NCI-H2171 (cell line): ENCODE measurements at regions not wholly inside any gene's neighbourhood (a gene's known extent, or its start where the extent isn't known, plus 50 kb on each side); places are given as distances from the start of the nearest gene placed in this dataset.

Experiments
- DNase-seq: peaks from one replicate; lab custom pipeline; 2025; lab: John Stamatoyannopoulos, UW

DNA sequence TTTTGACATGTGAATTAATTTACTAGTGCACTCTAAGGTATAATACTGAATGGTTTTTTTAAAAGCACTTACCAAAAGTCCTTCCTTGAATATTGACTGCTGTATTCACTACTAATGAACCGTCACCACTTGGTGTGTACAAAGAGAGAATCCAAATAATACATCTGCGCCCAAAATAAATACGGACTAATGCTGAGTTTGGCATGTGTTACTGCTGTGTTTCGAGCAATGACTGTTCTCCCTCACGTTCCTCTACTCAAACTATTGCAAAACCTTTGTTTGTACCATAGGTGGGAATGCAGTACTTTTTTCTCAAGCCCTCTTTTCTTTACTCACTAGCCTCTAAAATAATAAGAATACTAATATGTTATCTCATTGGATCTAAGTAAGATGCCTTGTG lies 305.5 kb downstream of the QKI start:
- no peak for DNase-seq

DNA sequence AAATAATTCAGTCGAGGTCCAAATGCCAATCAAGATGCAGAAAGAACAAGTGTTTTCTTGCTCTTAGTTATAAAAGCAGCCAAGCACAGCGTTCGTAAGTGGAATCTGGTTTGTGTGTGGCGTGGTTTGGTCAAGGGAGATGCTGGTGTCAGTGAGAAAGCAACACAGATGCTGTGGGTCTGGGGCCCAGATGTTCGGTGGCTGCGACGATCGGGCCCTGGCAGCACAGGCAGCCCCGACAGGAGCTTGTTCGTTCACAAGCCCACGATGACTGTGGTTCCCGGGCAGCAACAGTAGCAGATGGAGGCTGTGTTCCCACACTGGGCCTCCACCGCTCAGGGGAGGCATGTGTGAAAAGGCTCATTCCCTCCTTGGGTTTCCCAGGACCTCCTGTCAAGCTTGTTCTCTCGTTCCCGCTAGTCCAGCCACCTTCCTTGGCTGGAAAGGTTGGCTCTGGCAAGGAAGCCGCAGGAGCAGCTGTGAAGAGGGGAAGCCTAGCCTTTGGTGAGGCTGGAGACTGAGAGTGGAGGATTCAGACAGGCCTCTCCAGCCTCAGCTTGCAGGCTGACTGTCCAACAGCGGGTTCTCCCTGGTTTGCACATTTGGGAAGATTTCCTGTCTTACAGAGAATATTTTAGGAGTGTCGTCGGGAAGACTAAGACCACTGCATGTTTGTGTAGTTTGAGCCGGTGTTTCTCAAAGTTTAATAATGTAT lies 304.7 kb downstream of the QKI start:
- DNase-seq: no peak

DNA sequence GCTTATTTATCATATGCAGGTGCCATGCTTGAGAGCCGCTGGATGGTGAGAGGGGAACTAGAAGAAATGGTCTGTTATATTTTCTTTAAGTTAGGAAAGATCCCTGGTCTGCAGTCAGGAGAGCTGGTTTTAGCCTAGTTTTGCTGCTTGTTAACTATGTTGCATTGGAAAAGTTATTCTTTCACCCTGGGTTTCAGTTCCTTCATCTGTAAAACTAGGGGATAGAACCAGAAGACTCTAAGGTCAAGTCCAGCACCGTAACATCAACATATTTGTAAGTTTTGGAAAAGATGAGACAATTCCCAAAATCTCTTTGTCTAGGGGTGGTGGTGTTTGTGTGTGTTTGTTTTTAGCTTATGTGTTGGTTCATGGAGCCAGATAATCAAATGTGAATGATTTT lies 304.0 kb downstream of the QKI start:
- no peak for DNase-seq

DNA sequence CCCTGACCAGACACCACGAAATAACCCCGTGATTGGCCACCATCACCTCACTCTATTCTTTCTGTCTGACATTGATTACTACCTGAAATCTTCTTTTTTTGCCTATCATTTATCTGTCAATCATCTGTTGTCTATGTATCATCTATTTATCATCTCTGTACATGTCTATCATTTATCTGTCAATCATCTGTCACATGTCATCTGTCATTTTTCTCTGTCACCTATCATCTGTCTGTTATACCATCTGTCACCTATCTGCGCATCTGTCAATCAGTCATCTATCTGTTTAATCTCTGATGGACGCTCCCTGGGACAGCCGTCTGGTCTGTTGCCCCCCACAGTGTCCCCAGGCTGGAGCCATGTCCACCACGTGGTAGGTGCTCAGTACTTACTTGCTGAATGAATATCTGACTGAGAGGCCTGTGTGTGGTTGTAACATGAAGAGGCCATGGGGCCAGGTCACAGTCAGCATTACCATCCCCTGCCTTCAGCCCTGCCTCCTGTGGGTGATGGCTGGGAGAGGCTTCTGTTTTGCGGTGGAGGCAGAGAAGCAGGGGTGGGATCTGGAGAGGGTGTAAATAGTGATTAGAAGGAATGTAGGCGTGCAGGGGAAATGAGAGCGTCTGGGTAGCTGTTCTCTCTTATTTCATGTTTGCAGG lies 302.7 kb downstream of the QKI start:
- DNase-seq: no peak

DNA sequence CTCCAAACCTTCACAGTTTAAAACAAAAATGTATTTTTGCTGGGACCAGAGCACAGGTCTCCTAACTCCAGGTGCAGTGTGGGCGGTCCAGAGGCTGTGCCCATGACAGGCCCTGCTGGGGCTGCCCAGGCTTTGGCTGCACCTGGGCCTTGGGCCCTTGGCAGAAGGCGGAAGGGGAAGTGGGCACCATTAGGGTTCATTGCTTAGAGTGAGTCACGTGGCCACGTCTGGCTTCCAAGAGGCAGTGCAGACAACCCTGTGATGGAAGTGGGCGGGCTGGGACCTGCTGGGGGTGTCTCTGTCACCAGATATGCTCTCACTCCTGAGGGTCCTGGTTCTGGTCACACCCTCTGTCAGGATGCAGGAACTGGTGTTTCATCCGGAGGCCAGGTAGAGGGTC lies 302.2 kb downstream of the QKI start:
- no peak for DNase-seq

DNA sequence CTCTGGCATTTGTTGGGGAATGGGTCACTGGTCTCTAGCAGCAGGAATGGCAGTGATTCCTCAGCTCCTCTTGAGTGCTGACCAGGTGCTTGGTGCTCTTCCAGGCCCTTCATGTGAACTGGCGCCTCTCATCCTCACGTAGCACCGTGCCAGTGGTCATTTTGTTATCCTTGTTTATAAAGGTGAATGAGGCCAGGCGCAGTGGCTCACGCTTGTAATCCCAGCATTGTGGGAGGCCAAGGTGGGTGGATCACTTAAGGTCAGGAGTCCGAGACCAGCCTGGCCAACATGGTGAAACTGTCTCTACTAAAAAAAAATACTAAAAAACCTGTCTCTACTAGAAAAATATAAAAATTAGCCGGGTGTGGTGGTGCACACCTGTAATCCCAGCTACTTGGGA lies 301.3 kb downstream of the QKI start:
- DNase-seq: no peak

DNA sequence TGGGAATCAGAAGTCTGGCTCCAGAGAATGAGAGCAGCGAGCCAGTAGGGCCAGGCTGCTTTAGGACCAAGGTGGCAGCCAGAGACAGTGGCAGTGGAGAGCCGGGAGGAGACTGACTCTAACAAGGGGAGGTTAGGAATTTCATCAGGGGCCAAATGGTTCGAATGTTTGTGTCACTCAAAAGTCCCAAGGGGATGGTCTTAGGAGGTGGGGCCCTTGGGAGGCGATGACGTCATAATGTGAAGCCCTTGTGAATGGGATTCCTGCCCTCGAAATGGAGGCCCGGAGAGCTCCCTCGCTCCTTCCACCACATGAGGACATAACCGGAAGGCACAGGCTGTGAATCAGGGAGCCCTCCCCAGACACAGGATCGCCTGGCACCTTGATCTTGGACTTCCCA lies 299.7 kb downstream of the QKI start:
- DNase-seq: no peak

DNA sequence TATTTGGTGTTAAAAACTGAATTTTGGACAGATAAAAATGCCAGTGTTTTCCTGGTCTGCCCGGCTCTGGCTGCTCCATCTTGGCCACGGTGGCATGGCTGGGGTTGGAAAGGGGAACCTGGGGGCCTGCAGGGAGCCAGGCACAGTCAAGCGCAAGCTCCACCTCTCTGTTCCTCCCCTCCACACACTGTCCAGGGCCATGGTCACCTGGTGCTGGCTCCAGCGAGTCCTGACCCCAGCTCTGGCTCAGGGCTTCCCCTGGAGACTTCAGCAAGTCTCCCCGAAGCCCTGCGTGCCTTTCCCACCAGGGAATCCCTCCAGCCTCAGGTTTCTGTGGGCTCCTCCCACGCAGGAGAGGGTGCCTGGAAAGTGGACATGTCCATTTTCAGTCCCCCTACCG lies 298.5 kb downstream of the QKI start:
- no peak for DNase-seq

DNA sequence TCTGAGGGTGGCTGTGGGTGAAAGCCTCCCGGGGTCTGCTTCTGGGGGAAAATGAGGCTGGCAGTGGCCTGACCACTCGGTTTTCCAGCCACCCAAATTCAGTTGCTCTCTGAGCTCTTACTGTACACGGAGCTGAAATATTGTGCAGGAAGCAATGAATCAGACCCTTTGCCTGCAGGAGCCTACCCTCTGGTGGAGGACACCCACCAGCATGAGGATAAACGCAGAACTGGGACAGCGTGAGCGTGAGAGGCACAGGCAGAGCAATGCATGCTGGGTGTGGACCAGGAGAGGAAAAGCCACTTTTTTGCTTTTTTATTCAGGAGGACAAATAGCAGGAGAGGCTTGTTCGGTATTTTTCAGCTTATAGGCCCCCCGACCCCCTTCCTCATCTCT lies 298.0 kb downstream of the QKI start:
- no peak for DNase-seq

DNA sequence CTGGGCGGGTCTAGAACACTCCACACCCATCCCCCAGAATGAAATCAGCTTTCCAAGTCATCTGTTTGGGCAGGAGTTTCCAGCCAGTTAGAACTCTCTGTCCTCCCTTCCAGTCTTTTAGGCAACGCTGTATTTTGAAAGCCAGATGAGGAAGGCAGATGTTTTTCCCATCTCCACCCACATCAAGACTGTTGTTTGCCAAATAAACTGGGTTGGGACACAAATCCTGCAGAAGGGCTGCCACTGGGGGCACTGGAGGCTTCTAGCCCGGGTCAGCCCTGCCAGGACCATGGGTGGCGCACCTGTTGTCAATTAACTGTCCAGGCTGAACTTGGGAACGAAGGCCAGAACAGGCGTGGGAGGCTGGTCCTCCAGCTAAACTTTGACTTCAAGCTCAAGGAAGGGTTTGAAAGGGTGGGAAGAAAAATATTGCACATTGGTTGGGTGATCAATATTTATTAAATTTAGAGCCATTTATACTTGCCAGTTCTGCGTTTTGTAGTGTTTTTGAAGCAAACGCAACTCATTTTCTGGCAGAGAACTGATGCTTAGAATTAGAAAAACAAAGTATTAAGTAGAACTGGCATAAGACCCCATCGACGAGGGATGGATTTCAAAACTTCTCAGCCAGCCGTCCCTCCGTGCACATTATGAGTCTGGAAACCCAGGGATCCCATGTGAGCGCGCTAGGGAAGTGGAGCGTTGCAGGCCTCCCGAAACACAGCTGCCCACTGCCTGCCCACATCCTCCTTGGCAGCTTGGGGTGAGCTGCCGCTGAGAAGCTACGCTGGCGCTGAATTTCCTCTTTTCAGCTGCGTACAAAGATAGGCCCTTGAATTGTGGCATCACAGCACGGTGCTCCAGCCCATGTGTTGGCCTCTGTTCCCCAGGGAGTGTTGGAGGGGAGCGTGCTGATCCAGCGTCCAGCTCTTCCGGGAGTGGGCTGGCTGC lies 297.4 kb downstream of the QKI start:
- DNase-seq: no peak

DNA sequence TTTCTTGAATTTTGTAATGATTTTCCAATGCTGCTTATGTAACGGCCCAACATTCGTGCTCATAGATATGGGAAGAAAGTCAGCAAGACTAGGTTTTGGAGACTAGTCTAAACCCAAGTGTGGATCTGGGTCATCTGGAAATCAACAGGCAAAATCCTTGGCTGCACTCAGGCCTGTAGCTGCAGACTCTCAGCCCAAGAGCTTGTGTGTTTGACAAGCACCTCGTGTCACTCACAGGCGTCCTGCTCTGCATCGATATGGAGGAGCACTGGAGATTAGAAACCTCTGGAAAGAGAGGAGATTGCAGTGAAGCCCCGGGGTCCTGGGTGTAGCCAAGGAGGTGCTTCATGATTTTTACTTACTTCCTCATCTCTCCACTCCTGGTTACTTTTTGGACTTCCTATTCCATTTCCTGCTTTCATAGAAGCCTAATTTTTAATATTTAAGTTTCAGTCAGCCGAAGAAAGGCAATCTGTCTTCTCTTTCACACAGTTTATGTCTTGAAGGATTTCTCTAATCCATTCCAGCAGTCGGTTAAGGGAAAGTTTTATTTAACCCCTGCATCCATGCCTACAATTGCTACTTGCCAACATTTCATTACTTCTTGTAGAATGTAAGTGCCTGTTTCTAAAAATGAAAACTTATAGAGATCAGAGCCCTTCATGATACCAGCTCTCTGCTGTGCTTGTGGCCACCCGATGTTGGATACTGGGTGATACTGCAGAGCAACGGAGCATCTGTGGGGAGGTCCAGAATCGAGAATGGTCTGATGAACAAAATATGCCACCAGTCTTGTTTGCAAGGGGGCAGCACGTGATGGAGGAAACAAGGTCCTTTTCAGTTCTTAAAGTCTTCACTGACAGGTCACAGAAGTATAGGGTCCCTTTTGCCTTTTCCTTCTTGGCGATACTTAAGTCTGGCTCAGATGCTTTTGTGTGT lies 296.3 kb downstream of the QKI start:
- no peak for DNase-seq

DNA sequence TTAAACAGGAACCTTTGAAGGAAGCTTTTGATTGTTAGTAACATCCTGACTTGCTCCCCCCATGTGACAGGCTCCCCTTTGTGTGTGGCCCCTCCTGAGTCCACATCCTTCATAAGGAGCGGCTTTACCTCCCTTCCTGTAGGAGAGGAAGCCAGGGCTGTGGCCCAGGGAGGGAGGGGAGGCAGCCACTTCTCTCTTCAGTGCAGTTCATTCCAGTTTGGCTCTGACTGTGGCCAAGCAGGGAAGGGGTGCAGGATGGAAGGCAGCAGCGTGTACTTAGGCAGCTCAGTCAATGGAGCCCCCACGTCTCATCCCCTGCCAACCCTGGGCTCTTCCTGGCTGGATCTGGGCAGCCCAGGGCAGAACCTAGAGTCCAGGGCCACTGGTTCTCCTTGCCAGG lies 295.2 kb downstream of the QKI start:
- no peak for DNase-seq

DNA sequence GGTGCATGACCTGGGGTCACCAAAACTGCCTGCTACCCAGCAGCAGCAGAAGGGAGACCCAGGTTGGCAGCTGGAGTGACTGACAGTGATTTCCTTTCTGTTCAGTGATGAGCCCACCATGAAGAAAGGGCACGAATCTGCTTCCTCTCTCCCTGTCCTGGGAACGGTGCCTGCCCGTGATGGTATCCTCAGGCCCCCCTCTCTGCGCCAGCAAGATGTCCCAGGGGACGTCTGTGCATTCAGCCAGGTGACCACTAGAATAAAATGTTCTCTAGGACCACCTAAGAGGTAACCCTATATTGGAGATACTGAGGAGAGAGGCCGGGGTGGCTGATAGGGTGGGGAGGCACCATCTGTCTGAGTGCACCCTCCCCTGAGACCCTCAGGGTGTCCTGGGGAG lies 294.7 kb downstream of the QKI start:
- DNase-seq: no peak

DNA sequence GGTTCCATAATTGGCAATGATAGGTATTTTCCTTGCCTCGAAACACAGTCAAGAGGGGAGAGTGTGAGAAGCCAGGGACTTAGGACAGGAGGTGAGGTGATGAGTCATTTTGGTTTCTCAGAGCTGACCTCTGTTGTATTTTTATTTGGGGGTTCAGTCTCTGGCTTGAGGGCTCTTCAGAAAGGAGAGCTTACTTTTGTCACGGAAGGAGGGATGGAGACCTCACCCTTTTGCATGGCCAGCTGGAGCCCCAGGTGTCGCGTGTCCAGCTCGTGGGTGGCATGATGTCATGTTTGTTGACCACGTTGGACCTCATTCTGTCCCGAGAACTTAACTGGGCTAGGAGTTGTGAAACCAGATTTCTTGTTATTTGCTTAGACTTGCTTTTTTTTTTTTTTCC lies 293.9 kb downstream of the QKI start:
- no peak for DNase-seq

DNA sequence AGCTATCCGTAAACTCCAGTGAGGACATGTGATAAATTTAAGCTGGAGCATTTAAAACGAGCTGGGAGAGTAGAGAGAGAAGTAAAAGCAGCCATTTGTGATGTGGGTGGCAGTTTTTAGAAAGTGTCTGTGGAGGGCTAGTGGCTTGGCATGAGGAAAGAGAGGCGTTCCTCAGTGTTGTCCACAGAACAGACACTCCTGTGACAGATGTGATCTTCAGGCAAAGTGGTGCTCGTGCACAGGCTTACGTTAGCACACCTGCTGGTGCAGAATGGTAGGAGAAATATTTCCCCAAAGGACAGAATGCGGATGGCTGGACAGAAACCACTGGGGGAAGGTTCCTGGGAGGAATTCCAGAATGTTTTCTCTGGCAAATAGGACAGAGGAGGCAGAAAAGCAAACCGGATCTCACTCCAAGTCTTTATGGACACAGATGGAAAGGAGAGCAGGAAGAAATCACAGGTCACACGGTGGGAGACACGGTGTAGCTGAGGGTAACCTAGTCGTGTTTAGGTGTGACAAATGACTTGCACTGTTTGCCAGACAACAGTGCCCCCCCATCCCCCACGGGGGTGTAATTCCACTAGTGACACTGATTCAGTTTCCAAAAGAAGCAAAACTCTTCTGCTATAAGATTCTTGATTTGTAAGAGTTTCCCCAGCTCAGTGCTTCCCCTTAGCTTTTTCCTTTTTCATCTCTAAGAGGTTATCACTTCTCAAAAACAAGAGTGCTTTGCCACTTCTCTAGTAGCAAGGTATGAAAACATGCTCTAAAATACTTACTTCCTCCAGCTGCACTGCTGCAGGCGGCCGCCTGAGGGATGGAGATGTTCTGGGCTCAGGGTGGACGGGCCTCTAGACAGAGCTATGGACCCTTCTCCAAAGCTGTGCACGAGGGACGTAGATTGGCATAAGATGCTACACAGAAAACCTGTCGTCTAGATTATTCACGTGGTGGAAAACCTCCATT lies 293.2 kb downstream of the QKI start:
- DNase-seq: no peak

DNA sequence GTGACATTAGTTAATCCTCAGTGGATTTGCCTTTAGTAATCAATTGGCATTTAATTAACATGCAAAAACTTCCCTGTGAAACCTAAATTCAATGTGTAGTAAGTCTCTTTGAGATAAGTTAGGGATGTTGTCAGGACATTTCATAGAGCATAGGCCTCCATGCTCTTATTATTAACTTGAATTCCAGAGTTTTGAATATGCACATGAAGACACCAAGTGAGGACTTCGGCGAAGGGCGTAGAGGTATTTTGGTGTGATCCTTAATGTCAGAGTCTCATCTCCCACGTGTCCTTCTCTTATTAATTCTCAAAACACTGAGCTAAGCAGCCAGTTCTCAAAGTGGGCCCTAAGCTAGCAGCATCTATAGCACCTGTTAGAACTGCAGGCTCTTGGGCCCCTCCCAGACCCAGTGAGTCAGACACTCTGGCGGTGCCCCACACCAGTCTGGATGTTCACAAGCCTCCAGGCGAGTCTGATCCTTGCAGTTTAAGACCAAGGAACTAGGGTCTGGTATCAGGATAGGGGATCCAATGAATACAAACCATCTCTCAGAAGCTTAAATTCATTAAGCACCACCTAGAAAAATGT lies 292.1 kb downstream of the QKI start:
- no peak for DNase-seq

DNA sequence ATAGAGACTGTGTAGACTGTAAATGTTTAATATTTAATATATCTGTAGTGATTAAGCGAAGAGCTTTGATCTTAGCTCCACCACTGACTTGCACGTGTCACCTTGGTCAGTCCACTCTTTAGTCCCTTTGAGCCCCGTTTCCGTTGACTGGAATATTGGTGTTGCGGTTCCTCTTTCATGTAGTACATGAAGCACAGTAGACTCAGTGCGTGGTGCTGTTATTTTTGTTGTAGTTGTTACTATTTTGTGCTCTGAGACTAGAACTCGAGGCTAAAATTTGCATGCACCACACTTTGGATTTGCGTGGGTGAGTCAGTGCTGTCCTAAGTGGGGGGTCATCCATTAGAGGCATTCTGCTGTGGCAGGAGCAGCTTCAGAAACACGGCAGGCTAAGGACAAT lies 291.4 kb downstream of the QKI start:
- DNase-seq: no peak

DNA sequence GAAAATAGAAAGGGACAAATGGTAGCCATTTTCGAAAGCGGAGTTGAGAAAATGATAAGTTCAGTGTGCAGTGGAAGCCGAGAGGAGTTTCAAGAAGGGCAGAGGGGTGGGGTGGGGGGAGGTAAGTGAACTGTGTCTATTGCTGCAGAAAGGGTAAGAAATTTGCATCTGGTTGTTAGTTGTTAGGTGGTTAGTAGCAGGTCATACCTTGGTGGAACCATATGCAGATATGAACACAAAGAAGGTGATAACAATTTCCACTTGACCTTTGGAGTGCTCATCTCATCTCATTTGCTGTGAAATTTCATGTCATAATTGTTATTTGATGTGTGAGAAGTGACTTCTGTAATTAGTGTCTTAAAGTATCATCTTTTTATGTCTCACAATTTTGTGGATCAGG lies 288.2 kb downstream of the QKI start:
- no peak for DNase-seq

DNA sequence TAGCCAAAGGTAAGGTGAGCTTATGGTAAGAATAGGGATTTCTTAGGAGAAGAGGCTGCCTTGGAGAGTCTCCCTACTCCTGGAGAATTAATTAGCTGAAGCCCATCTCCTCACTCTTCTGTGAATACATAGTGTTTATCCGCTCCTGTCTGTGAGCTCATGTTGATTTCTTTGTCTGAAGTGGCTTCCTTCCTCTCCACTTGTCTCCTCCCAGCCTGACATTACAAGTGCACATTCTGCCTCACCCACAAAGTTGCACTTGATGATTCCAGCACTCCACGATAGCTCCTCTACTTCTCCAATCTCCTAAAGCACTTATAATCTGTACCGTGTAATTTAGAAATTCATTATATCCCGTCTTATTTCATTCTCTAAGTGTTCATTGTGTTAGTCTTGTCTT lies 287.2 kb downstream of the QKI start:
- no peak for DNase-seq

DNA sequence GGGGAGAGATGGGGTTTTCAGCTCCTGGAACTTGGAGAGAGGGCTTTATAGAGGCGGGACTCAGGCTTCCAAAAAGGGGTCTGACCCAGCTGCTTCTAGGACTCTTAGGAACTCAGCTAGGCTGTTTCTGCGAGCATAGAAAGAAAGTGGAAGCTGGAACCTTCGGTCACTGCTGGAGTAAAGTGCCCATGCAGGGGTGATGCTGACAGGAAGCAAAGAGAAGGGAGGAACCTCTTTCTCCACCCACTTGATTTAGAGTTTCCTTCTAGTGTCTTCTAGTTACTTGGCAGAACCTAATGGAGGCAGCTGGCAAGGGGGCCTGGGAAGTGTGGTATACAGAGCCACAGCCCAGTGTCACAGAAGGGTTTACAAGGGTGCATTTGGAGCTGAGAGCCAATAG lies 283.6 kb downstream of the QKI start:
- no peak for DNase-seq
